OCI-LY7 (cell line): ENCODE measurements at regions not wholly inside any gene's neighbourhood (a gene's known extent, or its start where the extent isn't known, plus 50 kb on each side); places are given as distances from the start of the nearest gene placed in this dataset.

Experiments
- EZH2phosphoT487 ChIP-seq: fragments of 200-600 bp; sonication (generic); IDR thresholded peaks from 2 replicates; pipeline ENCODE4 v1.6.1; 2018; ENCODE audit warnings: low read depth, borderline replicate concordance, mild to moderate bottlenecking, mixed run types, antibody characterized with exemption, low read length, moderate library complexity, mixed read lengths
- TF ChIP-seq, protein P1 (sequence below): fragments of 200-600 bp; sonication (generic); conservative IDR thresholded peaks from 2 replicates; pipeline ENCODE4 v1.5.1; 2014; ENCODE audit warnings: mild to moderate bottlenecking, antibody characterized with exemption, low read length, moderate library complexity, mixed read lengths

DNA sequence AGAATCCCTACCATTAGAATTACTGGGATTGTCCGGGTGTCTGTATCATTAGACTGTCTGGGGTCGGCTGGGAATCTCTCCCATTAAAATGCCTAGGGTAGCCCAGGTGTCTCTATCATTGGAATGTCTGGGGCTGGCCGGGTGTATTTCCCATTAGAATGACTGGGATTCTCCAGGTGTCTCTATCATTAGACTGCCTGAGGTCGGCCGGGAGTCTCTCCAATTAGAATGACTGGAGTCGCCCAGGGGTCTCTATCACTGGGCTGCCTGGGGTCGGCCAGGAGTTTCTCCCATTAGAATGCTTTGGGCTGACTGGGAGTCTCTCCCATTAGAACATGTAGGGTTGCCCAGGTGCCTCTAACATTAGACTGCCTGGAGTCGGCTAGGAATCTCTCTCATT is 1560.7 kb downstream of the UQCRFS1 start:
- TF ChIP-seq, protein P1, sequence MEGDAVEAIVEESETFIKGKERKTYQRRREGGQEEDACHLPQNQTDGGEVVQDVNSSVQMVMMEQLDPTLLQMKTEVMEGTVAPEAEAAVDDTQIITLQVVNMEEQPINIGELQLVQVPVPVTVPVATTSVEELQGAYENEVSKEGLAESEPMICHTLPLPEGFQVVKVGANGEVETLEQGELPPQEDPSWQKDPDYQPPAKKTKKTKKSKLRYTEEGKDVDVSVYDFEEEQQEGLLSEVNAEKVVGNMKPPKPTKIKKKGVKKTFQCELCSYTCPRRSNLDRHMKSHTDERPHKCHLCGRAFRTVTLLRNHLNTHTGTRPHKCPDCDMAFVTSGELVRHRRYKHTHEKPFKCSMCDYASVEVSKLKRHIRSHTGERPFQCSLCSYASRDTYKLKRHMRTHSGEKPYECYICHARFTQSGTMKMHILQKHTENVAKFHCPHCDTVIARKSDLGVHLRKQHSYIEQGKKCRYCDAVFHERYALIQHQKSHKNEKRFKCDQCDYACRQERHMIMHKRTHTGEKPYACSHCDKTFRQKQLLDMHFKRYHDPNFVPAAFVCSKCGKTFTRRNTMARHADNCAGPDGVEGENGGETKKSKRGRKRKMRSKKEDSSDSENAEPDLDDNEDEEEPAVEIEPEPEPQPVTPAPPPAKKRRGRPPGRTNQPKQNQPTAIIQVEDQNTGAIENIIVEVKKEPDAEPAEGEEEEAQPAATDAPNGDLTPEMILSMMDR: no peak
- no peak for TF ChIP-seq EZH2phosphoT487
